Activated CD4-positive, alpha-beta memory T cell treated with anti-CD3 and anti-CD28 coated beads, Interleukin-2, amount 10 ng/mL, durations not matched to agents 7 days and 5 days (primary cell): ENCODE measurements at regions not wholly inside any gene's neighbourhood (a gene's known extent, or its start where the extent isn't known, plus 50 kb on each side); places are given as distances from the start of the nearest gene placed in this dataset.

Experiments used
- CTCF ChIA-PET: fragments of 350-600 bp; sonication (Branson Sonifier 250); formaldehyde crosslinking; loops from one replicate; lab custom pipeline; 2021; ENCODE audit warnings: antibody characterized with exemption, inconsistent platforms; lab: Charles Lee
- POLR2A ChIA-PET: fragments of 350-600 bp; sonication (Branson Sonifier 250); formaldehyde crosslinking; loops from one replicate; lab custom pipeline; 2021; ENCODE audit warnings: antibody characterized with exemption; lab: Charles Lee
- DNase-seq: peaks from one replicate; pipeline ENCODE4 v3.0.0-alpha.2; 2020
- H3K27ac Mint-ChIP-seq: one replicate; pipeline ENCODE4 v1.8.0; 2021; ENCODE audit warnings: mild to moderate bottlenecking, mixed read lengths
- H3K27me3 Mint-ChIP-seq: one replicate; pipeline ENCODE4 v1.8.0; 2021; ENCODE audit warnings: mixed read lengths
- H3K36me3 Mint-ChIP-seq: one replicate; pipeline ENCODE4 v1.8.0; 2021; ENCODE audit warnings: low read depth, mixed read lengths
- H3K4me1 Mint-ChIP-seq: one replicate; pipeline ENCODE4 v1.8.0; 2021; ENCODE audit warnings: mixed read lengths
- H3K4me3 Mint-ChIP-seq: one replicate; pipeline ENCODE4 v1.8.0; 2021; ENCODE audit warnings: mild to moderate bottlenecking, mixed read lengths
- H3K9me3 Mint-ChIP-seq: one replicate; pipeline ENCODE4 v1.8.0; 2021; ENCODE audit warnings: mixed read lengths

DNA sequence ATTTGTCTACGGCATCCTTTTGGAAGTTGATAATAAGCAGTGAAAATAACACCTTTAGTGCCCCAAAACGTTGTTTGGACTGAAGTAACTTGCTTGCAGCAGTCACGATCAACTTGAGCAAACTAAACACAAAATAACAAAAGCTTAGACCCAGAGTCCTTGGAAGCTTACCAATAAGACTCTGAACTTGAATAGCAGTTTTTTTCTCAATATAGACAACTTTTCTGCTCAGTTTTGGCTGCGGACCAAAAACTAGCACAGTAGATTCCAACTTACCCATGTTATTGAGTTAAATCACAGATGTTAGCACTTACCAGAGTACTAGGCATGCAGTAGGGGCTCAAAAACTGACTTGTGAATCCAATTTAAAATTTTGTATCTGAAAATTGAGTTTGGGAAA, 746.9 kb downstream of the PCDH19 start:
- Mint-ChIP-seq H3K36me3 (no peaks in the 10 kb centered on the region), H3K27me3 (no peaks in the 10 kb centered on the region), H3K4me3 (no peak overlapping the region), H3K27ac (no peak overlapping the region), H3K4me1 (no peaks in the 10 kb centered on the region), H3K9me3 (no peaks in the 10 kb centered on the region)
- ChIA-PET POLR2A (no interaction called here), CTCF (no interaction called here)
- no peak for DNase-seq

DNA sequence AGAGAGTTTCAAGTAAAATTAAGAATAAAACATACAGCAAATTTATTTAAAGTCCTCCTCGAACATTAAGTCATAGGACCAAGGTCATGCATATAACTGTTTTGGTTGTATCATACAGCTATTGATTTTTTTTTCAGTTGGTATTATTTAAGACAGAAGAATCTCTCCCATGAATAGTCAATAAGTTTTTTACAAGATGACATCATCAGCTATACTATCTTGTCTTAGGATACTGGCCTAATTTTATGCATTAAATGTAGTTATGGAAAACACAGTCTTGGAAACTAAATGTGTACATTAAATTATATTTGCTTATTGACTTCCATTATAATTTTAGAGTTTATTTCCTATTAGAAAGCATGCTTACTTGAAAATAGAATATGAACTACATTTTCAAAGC, 755.9 kb downstream of the PCDH19 start:
- no peaks in the 10 kb centered on the region for H3K9me3 Mint-ChIP-seq
- no peaks in the 10 kb centered on the region for H3K36me3 Mint-ChIP-seq
- ChIA-PET CTCF (no interaction called here), POLR2A (no interaction called here)
- DNase-seq = no peak
- no peak overlapping the region for H3K27ac Mint-ChIP-seq
- no peaks in the 10 kb centered on the region for H3K4me1 Mint-ChIP-seq
- H3K27me3 Mint-ChIP-seq = no peaks in the 10 kb centered on the region
- H3K4me3 Mint-ChIP-seq = no peak overlapping the region

DNA sequence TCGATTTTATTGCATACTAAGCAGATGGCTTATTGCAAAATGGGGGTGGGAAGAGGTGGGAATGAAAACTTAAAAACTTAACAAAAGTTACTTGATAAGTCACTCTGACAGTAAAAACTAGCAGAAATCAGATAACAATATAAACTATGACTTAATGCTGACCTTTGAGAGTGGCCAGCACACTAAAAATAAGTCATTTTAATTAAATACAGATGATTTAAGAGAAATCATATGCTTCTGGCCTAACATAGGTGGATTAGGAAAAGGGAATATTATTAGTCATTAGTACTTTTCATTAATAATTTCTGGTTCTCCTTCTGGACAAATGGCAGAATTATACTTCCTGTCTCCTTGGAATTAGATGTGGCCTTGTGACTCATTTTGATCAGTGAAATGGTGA, 756.7 kb downstream of the PCDH19 start:
- Mint-ChIP-seq H3K4me1 (no peaks in the 10 kb centered on the region), H3K27me3 (no peaks in the 10 kb centered on the region), H3K9me3 (no peaks in the 10 kb centered on the region), H3K36me3 (no peaks in the 10 kb centered on the region), H3K4me3 (no peak overlapping the region), H3K27ac (no peak overlapping the region)
- DNase-seq = no peak
- ChIA-PET CTCF (no interaction called here), POLR2A (no interaction called here)

DNA sequence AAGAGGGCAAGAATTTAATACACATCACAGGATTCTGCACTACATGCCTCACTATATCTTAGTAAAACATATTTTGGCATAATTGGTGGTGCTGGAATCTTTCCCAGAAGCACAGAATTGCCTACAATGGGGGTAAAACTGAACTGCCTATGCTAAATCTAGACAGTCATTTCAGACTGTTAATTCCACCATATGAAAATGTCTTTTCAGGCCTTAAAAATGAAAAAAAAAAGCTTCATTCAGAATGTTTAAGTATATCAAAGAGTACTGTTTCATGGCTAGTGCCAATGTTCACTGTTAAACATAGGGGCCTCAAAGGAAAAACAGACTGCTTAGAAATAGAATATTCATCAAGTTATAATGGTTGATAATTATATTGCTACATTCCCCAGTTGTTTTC, 797.0 kb downstream of the PCDH19 start:
- no peaks in the 10 kb centered on the region for H3K27me3 Mint-ChIP-seq
- H3K27ac Mint-ChIP-seq = no peak overlapping the region
- H3K4me1 Mint-ChIP-seq = no peaks in the 10 kb centered on the region
- no peak for DNase-seq
- no peak overlapping the region for H3K4me3 Mint-ChIP-seq
- H3K9me3 Mint-ChIP-seq = no peaks in the 10 kb centered on the region
- no peaks in the 10 kb centered on the region for H3K36me3 Mint-ChIP-seq
- ChIA-PET POLR2A (no interaction called here), CTCF (no interaction called here)

DNA sequence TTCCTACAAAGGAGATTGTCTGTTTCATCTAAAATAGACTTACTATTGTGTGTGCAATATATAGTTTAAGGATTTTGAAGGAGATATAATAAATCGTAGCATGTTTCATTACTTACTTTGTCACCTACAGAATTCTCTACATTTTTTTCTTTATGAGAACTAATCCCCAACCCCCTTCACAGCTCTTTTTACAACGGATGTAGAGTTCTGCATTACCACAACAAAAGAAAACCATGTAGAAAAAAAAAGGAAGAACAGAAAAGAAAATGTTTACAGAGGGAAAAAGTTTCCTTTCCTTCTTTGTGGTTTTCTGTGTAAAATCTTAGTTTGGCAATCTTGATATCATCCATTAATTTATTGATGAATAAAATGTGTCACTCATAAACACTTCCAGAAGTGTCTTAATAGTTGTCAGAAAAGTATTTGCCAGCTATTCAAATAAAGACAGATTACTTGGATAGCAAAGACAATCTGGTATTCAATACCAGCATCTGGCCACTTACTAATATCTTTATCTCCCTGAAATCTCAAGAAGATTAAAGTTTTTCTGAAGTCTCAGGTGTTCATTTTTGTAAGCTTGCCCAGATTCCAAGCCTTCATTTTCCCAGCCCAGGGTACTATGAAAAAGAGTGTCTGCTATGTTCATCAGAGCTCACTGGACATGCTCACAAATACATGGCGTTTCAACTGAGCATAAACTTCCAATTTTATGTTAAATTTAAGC, 806.8 kb downstream of the PCDH19 start:
- no peaks in the 10 kb centered on the region for H3K27me3 Mint-ChIP-seq
- no peaks in the 10 kb centered on the region for H3K4me1 Mint-ChIP-seq
- no peak overlapping the region for H3K27ac Mint-ChIP-seq
- no peaks in the 10 kb centered on the region for H3K36me3 Mint-ChIP-seq
- H3K9me3 Mint-ChIP-seq = no peaks in the 10 kb centered on the region
- no peak for DNase-seq
- H3K4me3 Mint-ChIP-seq = no peak overlapping the region
- ChIA-PET POLR2A (no interaction called here), CTCF (no interaction called here)

DNA sequence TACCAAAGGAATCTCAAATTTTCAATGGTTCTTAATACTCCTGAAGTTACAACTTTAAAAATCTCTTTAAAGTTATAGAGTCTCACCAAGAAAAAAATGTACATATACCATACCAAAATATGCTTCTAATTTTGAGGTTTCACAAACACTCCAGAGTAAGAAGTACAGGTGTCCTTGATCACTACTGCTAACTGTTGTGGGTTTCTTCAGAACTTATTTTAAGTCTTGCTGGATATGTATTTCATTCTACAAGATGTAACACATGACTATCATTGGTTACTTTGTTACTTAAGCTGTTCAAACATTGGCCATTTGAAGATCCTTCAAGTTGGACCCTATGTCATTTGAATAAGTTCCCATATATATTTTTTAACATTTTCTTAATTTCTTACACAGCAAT, 808.0 kb downstream of the PCDH19 start:
- Mint-ChIP-seq H3K9me3 (no peaks in the 10 kb centered on the region), H3K4me3 (no peak overlapping the region), H3K36me3 (no peaks in the 10 kb centered on the region), H3K27ac (no peak overlapping the region), H3K27me3 (no peaks in the 10 kb centered on the region), H3K4me1 (no peaks in the 10 kb centered on the region)
- ChIA-PET POLR2A (no interaction called here), CTCF (no interaction called here)
- DNase-seq = no peak

DNA sequence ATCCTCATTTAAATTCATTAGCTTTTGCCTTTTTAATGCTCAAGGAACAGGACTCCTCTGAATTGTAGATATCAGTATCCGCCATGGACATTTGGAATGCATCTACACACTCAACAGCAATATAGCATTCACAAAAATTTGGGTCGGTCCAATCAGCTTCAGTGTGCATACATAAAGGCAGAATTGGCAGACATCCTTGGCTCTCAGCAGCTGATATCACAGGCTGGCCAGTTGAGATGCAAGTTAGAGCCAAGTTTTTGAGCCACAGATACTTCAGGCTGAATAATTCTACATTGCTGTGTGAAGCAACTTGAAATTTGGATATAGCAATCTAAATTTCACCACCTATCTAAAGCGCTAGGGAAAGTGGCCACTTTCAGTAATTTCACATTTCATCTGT, 821.1 kb downstream of the PCDH19 start:
- no peaks in the 10 kb centered on the region for H3K4me1 Mint-ChIP-seq
- ChIA-PET POLR2A (no interaction called here), CTCF (no interaction called here)
- no peak overlapping the region for H3K4me3 Mint-ChIP-seq
- H3K27me3 Mint-ChIP-seq = no peaks in the 10 kb centered on the region
- H3K9me3 Mint-ChIP-seq = no peaks in the 10 kb centered on the region
- DNase-seq = no peak
- no peak overlapping the region for H3K27ac Mint-ChIP-seq
- H3K36me3 Mint-ChIP-seq = no peaks in the 10 kb centered on the region

DNA sequence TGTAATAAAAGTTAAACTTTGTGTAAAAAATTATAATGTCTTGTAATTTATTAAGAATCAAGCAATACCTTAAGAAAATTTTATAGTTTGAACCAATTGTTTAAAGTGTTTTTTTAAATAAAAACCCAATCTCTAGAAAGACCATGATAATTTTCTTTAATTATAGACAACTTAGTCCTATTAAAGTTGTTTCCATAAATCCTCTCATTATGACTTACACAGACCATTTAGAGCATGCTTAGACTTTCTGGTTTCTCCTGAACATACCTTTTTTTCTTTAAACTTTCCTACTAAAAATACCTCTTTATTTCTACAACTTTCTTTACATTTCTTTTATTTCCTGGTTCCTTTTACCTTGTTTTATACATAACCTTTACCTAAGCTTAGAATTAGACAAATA, 837.4 kb downstream of the PCDH19 start:
- DNase-seq = no peak
- ChIA-PET CTCF (no interaction called here), POLR2A (no interaction called here)
- Mint-ChIP-seq H3K9me3 (peaks cover 11% of the 10 kb centered on the region), H3K36me3 (no peaks in the 10 kb centered on the region), H3K27me3 (no peaks in the 10 kb centered on the region), H3K4me1 (no peaks in the 10 kb centered on the region), H3K27ac (no peak overlapping the region), H3K4me3 (no peak overlapping the region)

DNA sequence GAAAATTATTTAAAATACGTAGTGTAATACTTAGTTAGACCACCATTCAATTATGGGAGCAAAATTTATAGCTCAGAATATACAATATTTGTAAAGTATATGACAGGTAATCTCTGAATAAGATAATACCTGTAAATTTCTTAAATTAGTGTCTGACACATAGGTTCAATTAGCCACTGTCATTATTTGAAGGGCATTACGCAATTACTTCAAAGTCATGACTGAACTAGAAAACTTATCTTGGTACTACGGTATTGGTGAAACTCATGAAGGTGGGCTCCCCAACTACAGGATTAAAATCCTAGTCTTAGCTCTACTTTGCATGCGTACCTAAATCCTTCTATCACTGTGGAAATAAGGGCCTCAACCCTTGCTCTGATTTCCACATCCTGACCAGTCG, 860.7 kb downstream of the PCDH19 start:
- Mint-ChIP-seq H3K27me3 (no peaks in the 10 kb centered on the region), H3K9me3 (no peaks in the 10 kb centered on the region), H3K4me1 (no peaks in the 10 kb centered on the region), H3K36me3 (no peaks in the 10 kb centered on the region), H3K4me3 (no peak overlapping the region), H3K27ac (no peak overlapping the region)
- POLR2A ChIA-PET = no interaction called here
- CTCF ChIA-PET = no interaction called here
- DNase-seq = no peak

DNA sequence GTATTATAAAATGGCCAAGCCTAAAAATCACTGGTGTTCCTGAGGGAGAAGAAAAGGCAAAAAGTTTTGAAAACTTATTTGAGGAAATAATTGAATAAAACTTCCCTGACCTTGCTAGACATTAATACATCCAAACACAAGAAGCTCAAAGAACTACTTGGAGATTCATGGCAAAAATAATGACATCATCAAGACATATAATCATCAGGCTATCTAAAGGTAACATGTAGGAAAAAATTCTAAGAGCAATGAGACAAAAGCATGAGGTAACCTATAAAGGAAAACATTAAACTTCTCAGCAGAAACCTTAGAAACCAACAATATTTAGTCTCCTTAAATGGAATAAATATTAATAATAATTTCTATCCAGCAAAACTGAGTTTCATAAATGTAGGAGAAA, 887.6 kb downstream of the PCDH19 start:
- Mint-ChIP-seq H3K27ac (no peak overlapping the region), H3K9me3 (no peaks in the 10 kb centered on the region), H3K4me3 (no peak overlapping the region), H3K27me3 (no peaks in the 10 kb centered on the region), H3K4me1 (no peaks in the 10 kb centered on the region), H3K36me3 (no peaks in the 10 kb centered on the region)
- CTCF ChIA-PET = no interaction called here
- POLR2A ChIA-PET = no interaction called here
- DNase-seq = no peak

DNA sequence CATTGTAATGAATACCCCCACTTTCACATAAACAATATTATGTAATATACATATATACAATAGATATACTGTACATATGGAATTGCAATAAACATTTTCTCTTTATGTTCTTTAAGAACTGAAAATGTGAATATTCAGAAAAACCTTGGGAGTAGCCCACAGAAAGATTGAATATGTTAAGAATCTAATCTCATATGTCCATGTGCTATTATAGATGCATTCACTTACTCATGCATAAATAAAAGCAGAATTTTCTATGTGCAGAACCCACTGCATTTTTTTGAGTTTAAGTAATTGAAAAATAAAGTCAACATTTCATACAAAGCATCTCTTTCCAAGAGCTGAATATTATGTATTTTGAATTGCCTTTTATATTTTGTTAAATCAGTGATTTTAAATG, 902.3 kb downstream of the PCDH19 start:
- Mint-ChIP-seq H3K4me3 (no peak overlapping the region), H3K27ac (no peak overlapping the region), H3K36me3 (no peaks in the 10 kb centered on the region), H3K27me3 (no peaks in the 10 kb centered on the region), H3K9me3 (peaks cover 3% of the 10 kb centered on the region), H3K4me1 (no peaks in the 10 kb centered on the region)
- POLR2A ChIA-PET = no interaction called here
- CTCF ChIA-PET = no interaction called here
- no peak for DNase-seq

DNA sequence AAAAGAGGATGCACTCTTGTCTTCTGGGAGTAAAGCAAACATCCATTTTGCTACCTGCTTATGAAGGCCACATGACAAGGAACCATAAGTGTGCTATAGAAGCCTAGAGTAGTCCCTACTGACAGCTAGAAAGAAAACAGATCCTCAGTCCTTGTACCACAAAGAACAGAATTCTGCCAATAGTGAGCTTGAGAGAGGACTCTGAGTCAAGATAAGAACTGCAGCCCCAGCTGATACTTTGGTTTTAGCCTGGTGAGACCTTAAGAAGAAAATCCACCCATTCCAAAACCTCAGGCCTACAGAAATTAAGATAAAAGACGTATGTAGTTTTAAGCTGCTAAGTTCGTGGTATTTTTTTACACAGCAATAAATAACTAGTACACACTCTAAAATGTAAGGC, 914.6 kb downstream of the PCDH19 start:
- no peak overlapping the region for H3K4me3 Mint-ChIP-seq
- ChIA-PET POLR2A (no interaction called here), CTCF (no interaction called here)
- no peaks in the 10 kb centered on the region for H3K4me1 Mint-ChIP-seq
- no peaks in the 10 kb centered on the region for H3K36me3 Mint-ChIP-seq
- no peak for DNase-seq
- no peaks in the 10 kb centered on the region for H3K27me3 Mint-ChIP-seq
- no peak overlapping the region for H3K27ac Mint-ChIP-seq
- H3K9me3 Mint-ChIP-seq = peaks cover 6% of the 10 kb centered on the region

DNA sequence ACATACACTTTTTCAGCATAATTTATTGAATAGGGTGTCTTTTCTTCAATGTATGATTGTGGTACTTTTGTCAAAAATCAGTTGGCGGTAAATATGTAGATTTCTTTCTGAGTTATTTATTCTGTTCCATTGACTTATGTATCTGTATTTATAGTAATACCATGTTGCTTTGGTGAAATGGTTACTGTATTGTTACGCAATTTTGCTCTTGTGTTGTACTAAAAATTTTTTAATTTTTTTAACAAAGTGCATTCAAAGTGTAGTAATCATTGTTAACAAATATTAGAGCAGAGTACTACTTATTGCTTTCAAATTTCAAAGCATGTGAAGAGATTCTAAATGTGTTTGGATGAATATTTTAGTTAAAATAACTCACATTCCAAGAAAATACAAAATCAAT, 915.4 kb downstream of the PCDH19 start:
- no peak overlapping the region for H3K4me3 Mint-ChIP-seq
- DNase-seq = no peak
- H3K36me3 Mint-ChIP-seq = no peaks in the 10 kb centered on the region
- no peaks in the 10 kb centered on the region for H3K4me1 Mint-ChIP-seq
- POLR2A ChIA-PET = no interaction called here
- CTCF ChIA-PET = no interaction called here
- no peak overlapping the region for H3K27ac Mint-ChIP-seq
- H3K27me3 Mint-ChIP-seq = no peaks in the 10 kb centered on the region
- H3K9me3 Mint-ChIP-seq = peaks cover 6% of the 10 kb centered on the region

DNA sequence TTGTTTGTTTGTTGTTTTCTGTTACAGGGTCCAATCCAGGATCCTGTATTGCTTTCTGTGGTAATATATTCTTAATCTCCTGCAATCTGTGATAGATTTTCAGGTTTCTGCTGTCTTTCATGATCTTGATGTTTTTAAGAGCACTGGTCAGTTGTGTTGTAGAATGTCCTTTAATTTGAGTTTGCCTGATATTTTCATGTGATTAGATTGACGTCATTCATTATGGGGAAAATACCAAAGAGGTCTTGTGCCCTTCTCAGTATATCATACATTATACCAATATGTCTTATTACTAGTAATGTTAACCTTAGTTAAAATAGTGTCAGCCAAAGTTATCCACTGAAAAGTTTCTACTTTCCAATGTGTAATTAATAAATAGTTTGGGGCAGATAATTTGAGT, 929.3 kb downstream of the PCDH19 start:
- ChIA-PET CTCF (no interaction called here), POLR2A (no interaction called here)
- Mint-ChIP-seq H3K27ac (no peak overlapping the region), H3K36me3 (no peaks in the 10 kb centered on the region), H3K4me1 (no peaks in the 10 kb centered on the region), H3K27me3 (no peaks in the 10 kb centered on the region), H3K9me3 (no peaks in the 10 kb centered on the region), H3K4me3 (no peak overlapping the region)
- DNase-seq = no peak
